Heart left ventricle (tissue), 16 donors: ENCODE measurements at regions not wholly inside any gene's neighbourhood (a gene's known extent, or its start where the extent isn't known, plus 50 kb on each side); places are given as distances from the start of the nearest gene placed in this dataset.
A peak's percentile ranks its signal among the peaks of the same experiment; 100 is the strongest.

Source experiments
- ATAC-seq, 4 donors: fragments of 200-7000 bp; cut with Tn5 transposase; one replicate each; pipeline ENCODE4 v1.9.1; 2020 to 2022; ENCODE audit warnings: moderate library complexity in 4 of 4, mild to moderate bottlenecking in 3 of 4, moderate number of reproducible peaks in 1 of 4
- DNase-seq, 5 donors: peaks; one replicate each; pipeline ENCODE4 v3.0.0-alpha.2; 2020
- H3K27ac ChIP-seq, 12 donors: fragments of 200-600 bp; sonication (generic) in 4 of 12; one replicate each; pipeline versions ENCODE4 v1.5.0 to v1.8.0; 2016 to 2022; ENCODE audit warnings: mild to moderate bottlenecking in 2 of 12
- H3K27me3 ChIP-seq, 9 donors: fragments of 200-600 bp; sonication (generic) in 2 of 9; one replicate each; pipeline versions ENCODE4 v1.5.1 to v1.8.0; 2016 to 2022; ENCODE audit warnings: mild to moderate bottlenecking in 3 of 9
- H3K36me3 ChIP-seq, 9 donors: fragments of 200-600 bp; sonication (generic) in 2 of 9; one replicate each; pipeline versions ENCODE4 v1.5.0 to v1.8.0; 2018 to 2022; ENCODE audit warnings: mild to moderate bottlenecking in 2 of 9
- H3K4me1 ChIP-seq, 12 donors: fragments of 200-600 bp; sonication (generic) in 4 of 12; one replicate each; pipeline versions ENCODE4 v1.5.0 to v1.8.0; 2016 to 2022; ENCODE audit warnings: mild to moderate bottlenecking in 3 of 12
- H3K4me3 ChIP-seq, 12 donors: fragments of 200-600 bp; sonication (generic) in 4 of 12; one replicate each; pipeline versions ENCODE4 v1.5.0 to v1.8.0; 2017 to 2022; ENCODE audit warnings: mild to moderate bottlenecking in 9 of 12, moderate library complexity in 4 of 12
- H3K9me3 ChIP-seq, 12 donors: fragments of 200-600 bp; sonication (generic) in 4 of 12; one replicate each; pipeline versions ENCODE4 v1.5.0 to v1.8.0; 2016 to 2022; ENCODE audit warnings: mild to moderate bottlenecking in 1 of 12
- POLR2A ChIP-seq, 2 donors: fragments of 450-650 bp; IDR thresholded peaks; one replicate each; pipeline ENCODE4 v1.6.1; 2017; ENCODE audit warnings: antibody characterized with exemption in 2 of 2, mild to moderate bottlenecking in 2 of 2, moderate library complexity in 2 of 2
- WGBS, 4 donors: extraction: QIAGEN DNeasy Blood & Tissue Kit in 2 of 4; methylation state at CpG; one replicate each; pipeline versions ENCODE4 v1.1.5 to v1.1.7; 2013 to 2018; 5-methylcytosine and 5-hydroxymethylcytosine counted together
- intact Hi-C, 10 donors: fragments of 100-400 bp; cut with DNase I; formaldehyde crosslinking; loops; one replicate each; pipeline versions ENCODE4 v1.11.1 to v1.14.2; 2022
- TF ChIP-seq, protein P1 (sequence below), 12 donors: fragments of 200-600 bp; sonication (generic) in 4 of 12; IDR thresholded peaks; one replicate each; pipeline versions ENCODE4 v1.5.0 to v1.8.0; 2018 to 2022; ENCODE audit warnings: antibody characterized with exemption in 12 of 12, mild to moderate bottlenecking in 5 of 12
- donor health status: ischemic (EF 13 %, LVEDD 7.1; RV severe dilation, severe dysfunction).
- donor health status: healthy with polysubstance abuse.
- donor health status: DM: no; HTN: yes; CAD: no.
- donor health status: DM: no; HTN: no; CAD: no.
- donor health status: ischemic (EF 25% LVEDD 6.9; RV normal size, moderate dysfunction).
- donor health status: ischemic (EF 25% LVEDD 5.7; RV mildly dilated, moderate dysfunction).
- donor health status: healthy.
- donor health status: DM: yes; HTN: yes; CAD: no.
- donor health status: ischemic (EF 35%, LVEDD 5.7; RV mildly dilated, moderate dysfunction).
- donor health status: nonischemic (EF 11% LVEDD 7.7; RV severe dilation, severe dysfunction).
- donor health status: DM: yes; HTN: yes; CAD: no.
- donor health status: PGD.
- donor health status: ischemic (EF 29% LVEDD 5.4; RV normal size, mild dysfunction).
- donor health status: nonischemic (EF 23%, LVEDD 6.1; RV moderate dilation, normal function).

- DNase-seq (no peak), ATAC-seq (peak in 1 of 4 donors; percentile 12)
- Histone ChIP-seq H3K4me3 (no peak overlapping the region), H3K27me3 (no peaks in the 10 kb centered on the region), H3K27ac (no peak overlapping the region), H3K36me3 (no peaks in the 10 kb centered on the region), H3K4me1 (no peaks in the 10 kb centered on the region), H3K9me3 (peaks cover 0 to 9% (median 1%) of the 10 kb centered on the region in 12 donors)
- intact Hi-C loops, result no loop called here
- TF ChIP-seq POLR2A (IDR thresholded peaks at IDR 0.05), result no peak
- TF ChIP-seq, protein P1, sequence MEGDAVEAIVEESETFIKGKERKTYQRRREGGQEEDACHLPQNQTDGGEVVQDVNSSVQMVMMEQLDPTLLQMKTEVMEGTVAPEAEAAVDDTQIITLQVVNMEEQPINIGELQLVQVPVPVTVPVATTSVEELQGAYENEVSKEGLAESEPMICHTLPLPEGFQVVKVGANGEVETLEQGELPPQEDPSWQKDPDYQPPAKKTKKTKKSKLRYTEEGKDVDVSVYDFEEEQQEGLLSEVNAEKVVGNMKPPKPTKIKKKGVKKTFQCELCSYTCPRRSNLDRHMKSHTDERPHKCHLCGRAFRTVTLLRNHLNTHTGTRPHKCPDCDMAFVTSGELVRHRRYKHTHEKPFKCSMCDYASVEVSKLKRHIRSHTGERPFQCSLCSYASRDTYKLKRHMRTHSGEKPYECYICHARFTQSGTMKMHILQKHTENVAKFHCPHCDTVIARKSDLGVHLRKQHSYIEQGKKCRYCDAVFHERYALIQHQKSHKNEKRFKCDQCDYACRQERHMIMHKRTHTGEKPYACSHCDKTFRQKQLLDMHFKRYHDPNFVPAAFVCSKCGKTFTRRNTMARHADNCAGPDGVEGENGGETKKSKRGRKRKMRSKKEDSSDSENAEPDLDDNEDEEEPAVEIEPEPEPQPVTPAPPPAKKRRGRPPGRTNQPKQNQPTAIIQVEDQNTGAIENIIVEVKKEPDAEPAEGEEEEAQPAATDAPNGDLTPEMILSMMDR (IDR thresholded peaks at IDR 0.05), result no peak
- 64 to 75% (median 68%) methylated on average over 3 of the region's 3 CpGs for WGBS, 4 donors
These were observed 680.0 kb downstream of the RNF144B start for GRCh38 chr6:19067165-19067564.

GRCh38 chr6:19070520-19070919, 683.4 kb downstream of the RNF144B start:
- DNase-seq (peak in 2 of 5 donors; percentile 19 to 20), ATAC-seq (peak in 2 of 4 donors; percentile 69 to 80)
- H3K4me1 ChIP-seq, result no peaks in the 10 kb centered on the region
- H3K27me3 ChIP-seq, result no peaks in the 10 kb centered on the region
- H3K9me3 ChIP-seq, result peaks cover 0 to 24% (median 4%) of the 10 kb centered on the region in 12 donors
- TF ChIP-seq POLR2A (IDR thresholded peaks at IDR 0.05), result no peak
- TF ChIP-seq, protein P1 (IDR thresholded peaks at IDR 0.05), result no peak
- intact Hi-C loops, result no loop called here
- H3K36me3 ChIP-seq, result no peaks in the 10 kb centered on the region
- no peak overlapping the region for H3K27ac ChIP-seq
- H3K4me3 ChIP-seq, result no peak overlapping the region

DNA sequence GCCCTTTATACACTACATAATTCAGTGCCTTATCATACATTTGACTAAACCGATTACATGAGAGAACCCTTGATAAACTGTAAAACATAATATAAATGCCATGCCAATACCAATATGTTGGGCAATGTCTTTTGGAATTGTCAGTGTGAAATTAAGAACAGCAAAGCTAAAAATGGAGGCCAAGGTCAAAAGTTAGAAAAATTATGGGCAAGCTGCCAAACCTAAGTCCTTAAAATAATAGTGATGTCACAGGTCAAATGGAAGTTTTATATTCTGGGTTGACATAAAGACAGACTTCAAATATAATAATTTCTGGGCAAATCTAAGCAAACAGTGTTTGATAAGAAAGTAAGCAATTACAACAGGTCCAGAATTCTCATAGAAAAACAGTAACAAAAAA, 696.7 kb downstream of the RNF144B start:
- intact Hi-C loops, result no loop called here
- no peak for ATAC-seq

GRCh38 chr6:19086480-19086879, 699.3 kb downstream of the RNF144B start:
- 65 to 77% (median 69%) methylated on average over 4 of the region's 4 CpGs for WGBS, 4 donors
- TF ChIP-seq, protein P1 (IDR thresholded peaks at IDR 0.05), result no peak
- no peak for TF ChIP-seq POLR2A (IDR thresholded peaks at IDR 0.05)
- Histone ChIP-seq H3K36me3 (no peaks in the 10 kb centered on the region), H3K27me3 (no peaks in the 10 kb centered on the region), H3K4me1 (peaks cover 0 to 6% (median 0%) of the 10 kb centered on the region in 12 donors), H3K27ac (no peak overlapping the region), H3K4me3 (no peak overlapping the region), H3K9me3 (no peaks in the 10 kb centered on the region)
- intact Hi-C loops, result no loop called here
- no peak for ATAC-seq
- DNase-seq, result no peak

More for the DNA sequence above, 696.7 kb downstream of the RNF144B start:
- Histone ChIP-seq H3K4me3 (no peak overlapping the region), H3K4me1 (peaks cover 0 to 6% (median 0%) of the 10 kb centered on the region in 12 donors), H3K27me3 (no peaks in the 10 kb centered on the region), H3K36me3 (no peaks in the 10 kb centered on the region), H3K27ac (no peak overlapping the region), H3K9me3 (peaks cover 0 to 2% (median 0%) of the 10 kb centered on the region in 12 donors)
- 43 to 59% (median 53%) methylated on average over 1 of the region's 1 CpG for WGBS, 4 donors
- DNase-seq, result no peak
- TF ChIP-seq, protein P1 (IDR thresholded peaks at IDR 0.05), result no peak
- TF ChIP-seq POLR2A (IDR thresholded peaks at IDR 0.05), result no peak
